CD8-positive, alpha-beta memory T cell (primary cell): ENCODE measurements at regions not wholly inside any gene's neighbourhood (a gene's known extent, or its start where the extent isn't known, plus 50 kb on each side); places are given as distances from the start of the nearest gene placed in this dataset.
A peak's percentile ranks its signal among the peaks of the same experiment; 100 is the strongest.

Experiments
- CTCF ChIA-PET: fragments of 350-600 bp; sonication (Branson Sonifier 250); formaldehyde crosslinking; loops from one replicate; lab custom pipeline; 2021; ENCODE audit warnings: antibody characterized with exemption; lab: Charles Lee
- POLR2A ChIA-PET: fragments of 350-600 bp; sonication (Branson Sonifier 250); formaldehyde crosslinking; loops from one replicate; lab custom pipeline; 2021; ENCODE audit warnings: antibody characterized with exemption; lab: Charles Lee
- DNase-seq, 5 donors: peaks; one replicate each; pipeline versions ENCODE4 v3.0.0 to v3.0.0-alpha.2; 2020 to 2022; ENCODE audit warnings: mixed read lengths in 1 of 5
- H3K27ac ChIP-seq: one replicate; pipeline ENCODE4 v1.7.0; 2013; ENCODE audit warnings: low read depth, mild to moderate bottlenecking, low read length, moderate library complexity
- H3K27me3 ChIP-seq: 2 replicates; pipeline ENCODE4 v1.7.0; 2013; ENCODE audit warnings: low read length, mild to moderate bottlenecking; ENCODE audit not compliant: insufficient read depth, poor library complexity, severe bottlenecking
- H3K36me3 ChIP-seq: 2 replicates; pipeline ENCODE4 v1.7.0; 2013; ENCODE audit warnings: mild to moderate bottlenecking, low read length, moderate library complexity; ENCODE audit not compliant: insufficient read depth
- H3K4me1 ChIP-seq: 2 replicates; pipeline ENCODE4 v1.7.0; 2013; ENCODE audit warnings: mild to moderate bottlenecking, low read length, moderate library complexity; ENCODE audit not compliant: insufficient read depth
- H3K4me3 ChIP-seq: 2 replicates; pipeline ENCODE4 v1.7.0; 2013; ENCODE audit warnings: mild to moderate bottlenecking, low read length
- H3K9me3 ChIP-seq: 2 replicates; pipeline ENCODE4 v1.7.0; 2013; ENCODE audit warnings: mild to moderate bottlenecking, low read length
- H3K27ac Mint-ChIP-seq, 8 donors: one replicate each; pipeline ENCODE4 v1.8.0; 2020 to 2021; ENCODE audit warnings: mixed read lengths in 8 of 8, mild to moderate bottlenecking in 6 of 8, inconsistent platforms in 3 of 8, moderate library complexity in 3 of 8
- H3K27me3 Mint-ChIP-seq, 2 donors: one replicate each; pipeline ENCODE4 v1.8.0; 2020 to 2021; ENCODE audit warnings: mixed read lengths in 2 of 2, mild to moderate bottlenecking in 1 of 2, moderate library complexity in 1 of 2
- H3K36me3 Mint-ChIP-seq, 3 donors: one replicate each; pipeline ENCODE4 v1.8.0; 2020 to 2021; ENCODE audit warnings: mixed read lengths in 3 of 3, inconsistent platforms in 1 of 3, mild to moderate bottlenecking in 1 of 3
- H3K4me1 Mint-ChIP-seq, 3 donors: one replicate each; pipeline ENCODE4 v1.8.0; 2020 to 2021; ENCODE audit warnings: mixed read lengths in 3 of 3, inconsistent platforms in 1 of 3, mild to moderate bottlenecking in 1 of 3
- H3K4me3 Mint-ChIP-seq, 7 donors: one replicate each; pipeline ENCODE4 v1.8.0; 2020 to 2021; ENCODE audit warnings: mixed read lengths in 7 of 7, mild to moderate bottlenecking in 6 of 7, moderate library complexity in 4 of 7, inconsistent platforms in 2 of 7
- H3K9me3 Mint-ChIP-seq, 5 donors: one replicate each; pipeline ENCODE4 v1.8.0; 2020 to 2022; ENCODE audit warnings: mixed read lengths in 5 of 5, mild to moderate bottlenecking in 3 of 5, moderate library complexity in 2 of 5, inconsistent platforms in 1 of 5

GRCh38 chr14:97428808-97429440, 631.7 kb downstream of the VRK1 start:
- no peaks in the 10 kb centered on the region for H3K27me3 ChIP-seq
- H3K9me3 Mint-ChIP-seq: no peaks in the 10 kb centered on the region
- peaks cover 11% of the 10 kb centered on the region for H3K4me1 ChIP-seq
- peaks cover 13 to 23% (median 15%) of the 10 kb centered on the region in 3 donors for H3K4me1 Mint-ChIP-seq
- peak overlapping the region in 1 of 7 donors; percentile 36 for H3K4me3 Mint-ChIP-seq
- peak overlapping the region in 2 of 8 donors; percentile 13 to 68 for H3K27ac Mint-ChIP-seq
- H3K36me3 ChIP-seq: no peaks in the 10 kb centered on the region
- H3K9me3 ChIP-seq: no peaks in the 10 kb centered on the region
- H3K27me3 Mint-ChIP-seq: peaks cover 0 to 1% of the 10 kb centered on the region in 2 donors
- H3K36me3 Mint-ChIP-seq: peaks cover 0 to 2% (median 0%) of the 10 kb centered on the region in 3 donors
- H3K27ac ChIP-seq: no peak overlapping the region
- POLR2A ChIA-PET: no interaction called here
- H3K4me3 ChIP-seq: no peak overlapping the region
- CTCF ChIA-PET: interaction anchor here (1.1 to 2.1 kb wide), 3 partner anchors 8 to 129 kb away, joined by 3 to 5 read pairs (median 4); no protein-coding TSS in a partner anchor
- DNase-seq: no peak

DNA sequence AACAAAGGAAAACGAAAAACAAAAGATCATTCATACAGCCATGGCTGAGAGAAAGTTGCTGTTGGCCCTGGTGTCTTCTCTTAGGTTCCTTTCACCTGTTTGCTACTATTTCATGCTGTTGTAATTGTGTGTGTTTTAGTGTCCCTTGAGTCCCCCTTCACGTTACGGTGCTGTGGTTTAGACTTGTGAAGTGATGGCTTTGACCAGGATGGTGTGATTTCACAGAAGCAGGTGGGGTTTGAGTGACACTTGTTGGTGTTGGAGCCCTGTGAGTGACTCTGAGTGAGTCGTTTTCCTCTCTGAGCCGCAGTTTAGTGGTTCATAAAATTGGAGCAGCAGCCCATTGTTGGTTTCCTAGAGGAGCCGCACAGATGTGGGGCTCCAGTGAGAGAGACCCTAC, 635.4 kb downstream of the VRK1 start:
- CTCF ChIA-PET: no interaction called here
- Mint-ChIP-seq H3K4me1 (peaks cover 13 to 23% (median 14%) of the 10 kb centered on the region in 3 donors), H3K27ac (peak overlapping the region in 7 of 8 donors; percentile 13 to 87 (median 38)), H3K9me3 (no peaks in the 10 kb centered on the region), H3K27me3 (no peaks in the 10 kb centered on the region), H3K36me3 (no peaks in the 10 kb centered on the region), H3K4me3 (peak overlapping the region in 4 of 7 donors; percentile 6 to 70 (median 60))
- H3K27ac ChIP-seq: no peak overlapping the region
- peak in 1 of 5 donors; percentile 11 for DNase-seq
- no peaks in the 10 kb centered on the region for H3K36me3 ChIP-seq
- H3K9me3 ChIP-seq: no peaks in the 10 kb centered on the region
- POLR2A ChIA-PET: no interaction called here
- peaks cover 11% of the 10 kb centered on the region for H3K4me1 ChIP-seq
- H3K4me3 ChIP-seq: no peak overlapping the region
- H3K27me3 ChIP-seq: no peaks in the 10 kb centered on the region

GRCh38 chr14:97441740-97442362, 644.7 kb downstream of the VRK1 start:
- Mint-ChIP-seq H3K36me3 (peaks cover 0 to 3% (median 0%) of the 10 kb centered on the region in 3 donors), H3K27me3 (no peaks in the 10 kb centered on the region), H3K27ac (peak overlapping the region in 6 of 8 donors; percentile 21 to 87 (median 58)), H3K9me3 (peaks cover 0 to 2% (median 0%) of the 10 kb centered on the region in 5 donors), H3K4me1 (peaks cover 5 to 33% (median 26%) of the 10 kb centered on the region in 3 donors), H3K4me3 (peak overlapping the region in 1 of 7 donors; percentile 40)
- H3K9me3 ChIP-seq: no peaks in the 10 kb centered on the region
- POLR2A ChIA-PET: no interaction called here
- H3K27ac ChIP-seq: no peak overlapping the region
- no peak for DNase-seq
- H3K27me3 ChIP-seq: no peaks in the 10 kb centered on the region
- no peak overlapping the region for H3K4me3 ChIP-seq
- H3K4me1 ChIP-seq: peaks cover 13% of the 10 kb centered on the region
- H3K36me3 ChIP-seq: no peaks in the 10 kb centered on the region
- CTCF ChIA-PET: interaction anchor here (1.4 kb wide), 1 partner anchor 144 kb away, joined by 3 read pairs; no protein-coding TSS in a partner anchor

GRCh38 chr14:97442363-97442762, 645.2 kb downstream of the VRK1 start:
- no peaks in the 10 kb centered on the region for H3K27me3 Mint-ChIP-seq
- peaks cover 0 to 3% (median 0%) of the 10 kb centered on the region in 3 donors for H3K36me3 Mint-ChIP-seq
- no peaks in the 10 kb centered on the region for H3K27me3 ChIP-seq
- H3K27ac Mint-ChIP-seq: peak overlapping the region in 6 of 8 donors; percentile 21 to 87 (median 58)
- H3K36me3 ChIP-seq: no peaks in the 10 kb centered on the region
- H3K27ac ChIP-seq: no peak overlapping the region
- H3K4me1 ChIP-seq: peaks cover 13% of the 10 kb centered on the region
- peaks cover 0 to 2% (median 0%) of the 10 kb centered on the region in 5 donors for H3K9me3 Mint-ChIP-seq
- no peak overlapping the region for H3K4me3 ChIP-seq
- no peaks in the 10 kb centered on the region for H3K9me3 ChIP-seq
- ChIA-PET CTCF (no interaction called here), POLR2A (no interaction called here)
- DNase-seq: no peak
- H3K4me3 Mint-ChIP-seq: peak overlapping the region in 1 of 7 donors; percentile 40
- peaks cover 5 to 33% (median 26%) of the 10 kb centered on the region in 3 donors for H3K4me1 Mint-ChIP-seq

GRCh38 chr14:97443412-97443811, 646.2 kb downstream of the VRK1 start:
- POLR2A ChIA-PET: no interaction called here
- no peaks in the 10 kb centered on the region for H3K27me3 ChIP-seq
- H3K36me3 Mint-ChIP-seq: peaks cover 0 to under 1% (median 0%) of the 10 kb centered on the region in 3 donors
- H3K9me3 Mint-ChIP-seq: no peaks in the 10 kb centered on the region
- no peak for DNase-seq
- H3K9me3 ChIP-seq: no peaks in the 10 kb centered on the region
- H3K4me1 ChIP-seq: peaks cover 13% of the 10 kb centered on the region
- H3K4me1 Mint-ChIP-seq: peaks cover 5 to 33% (median 26%) of the 10 kb centered on the region in 3 donors
- H3K27ac ChIP-seq: no peak overlapping the region
- H3K4me3 ChIP-seq: no peak overlapping the region
- H3K27me3 Mint-ChIP-seq: no peaks in the 10 kb centered on the region
- no peak overlapping the region for H3K4me3 Mint-ChIP-seq
- CTCF ChIA-PET: no interaction called here
- H3K36me3 ChIP-seq: no peaks in the 10 kb centered on the region
- H3K27ac Mint-ChIP-seq: no peak overlapping the region

DNA sequence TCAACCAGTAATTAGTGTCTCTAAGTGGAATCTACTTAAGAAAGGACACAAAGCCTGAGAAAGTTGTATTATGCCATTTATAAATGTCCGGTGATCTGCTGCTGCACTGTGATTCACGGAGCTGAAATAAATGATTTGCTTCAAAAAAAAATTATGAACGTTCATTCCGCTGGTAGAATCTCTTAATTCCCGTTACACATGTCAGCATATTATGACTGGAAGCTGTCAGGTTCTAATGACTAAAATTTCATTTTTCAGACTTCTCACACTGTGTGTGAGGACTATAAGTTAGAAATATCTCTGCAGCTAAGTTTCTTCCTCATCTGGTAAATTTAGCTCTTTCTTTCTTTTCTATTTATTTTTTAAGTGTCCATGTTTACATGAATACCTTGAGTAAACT, 647.1 kb downstream of the VRK1 start:
- no peak overlapping the region for H3K27ac ChIP-seq
- no peaks in the 10 kb centered on the region for H3K36me3 Mint-ChIP-seq
- H3K27me3 Mint-ChIP-seq: no peaks in the 10 kb centered on the region
- no peak overlapping the region for H3K27ac Mint-ChIP-seq
- ChIA-PET POLR2A (no interaction called here), CTCF (no interaction called here)
- no peak for DNase-seq
- H3K4me3 ChIP-seq: no peak overlapping the region
- H3K4me1 ChIP-seq: peaks cover 13% of the 10 kb centered on the region
- no peaks in the 10 kb centered on the region for H3K9me3 Mint-ChIP-seq
- H3K9me3 ChIP-seq: no peaks in the 10 kb centered on the region
- peaks cover 5 to 33% (median 26%) of the 10 kb centered on the region in 3 donors for H3K4me1 Mint-ChIP-seq
- no peaks in the 10 kb centered on the region for H3K36me3 ChIP-seq
- no peaks in the 10 kb centered on the region for H3K27me3 ChIP-seq
- no peak overlapping the region for H3K4me3 Mint-ChIP-seq

GRCh38 chr14:97445367-97445766, 648.2 kb downstream of the VRK1 start:
- no peaks in the 10 kb centered on the region for H3K27me3 Mint-ChIP-seq
- Histone ChIP-seq H3K27ac (no peak overlapping the region), H3K27me3 (no peaks in the 10 kb centered on the region), H3K4me1 (peaks cover 13% of the 10 kb centered on the region), H3K9me3 (no peaks in the 10 kb centered on the region), H3K36me3 (no peaks in the 10 kb centered on the region), H3K4me3 (no peak overlapping the region)
- H3K27ac Mint-ChIP-seq: no peak overlapping the region
- no peak for DNase-seq
- no peaks in the 10 kb centered on the region for H3K9me3 Mint-ChIP-seq
- no peak overlapping the region for H3K4me3 Mint-ChIP-seq
- CTCF ChIA-PET: no interaction called here
- no peaks in the 10 kb centered on the region for H3K36me3 Mint-ChIP-seq
- H3K4me1 Mint-ChIP-seq: peaks cover 5 to 28% (median 20%) of the 10 kb centered on the region in 3 donors
- POLR2A ChIA-PET: no interaction called here

GRCh38 chr14:97446087-97446486, 648.9 kb downstream of the VRK1 start:
- no peaks in the 10 kb centered on the region for H3K36me3 Mint-ChIP-seq
- Histone ChIP-seq H3K9me3 (no peaks in the 10 kb centered on the region), H3K4me1 (peaks cover 13% of the 10 kb centered on the region), H3K36me3 (no peaks in the 10 kb centered on the region), H3K4me3 (no peak overlapping the region), H3K27ac (no peak overlapping the region), H3K27me3 (no peaks in the 10 kb centered on the region)
- ChIA-PET POLR2A (no interaction called here), CTCF (no interaction called here)
- H3K4me1 Mint-ChIP-seq: peaks cover 5 to 27% (median 20%) of the 10 kb centered on the region in 3 donors
- DNase-seq: no peak
- no peak overlapping the region for H3K4me3 Mint-ChIP-seq
- H3K27me3 Mint-ChIP-seq: no peaks in the 10 kb centered on the region
- H3K9me3 Mint-ChIP-seq: no peaks in the 10 kb centered on the region
- H3K27ac Mint-ChIP-seq: no peak overlapping the region
